PFSK-1 (cell line): ENCODE measurements at regions not wholly inside any gene's neighbourhood (a gene's known extent, or its start where the extent isn't known, plus 50 kb on each side); places are given as distances from the start of the nearest gene placed in this dataset.
A peak's percentile ranks its signal among the peaks of the same experiment; 100 is the strongest.

Source experiments
- FOXP2 ChIP-seq: optimal IDR thresholded peaks from 2 replicates; pipeline ENCODE3; 2011; ENCODE audit warnings: borderline replicate concordance, control low read depth, inconsistent platforms; ENCODE audit not compliant: insufficient read depth; ENCODE audit errors: extremely low read length, extremely low read depth
- POLR2AphosphoS5 ChIP-seq: IDR thresholded peaks from 2 replicates; pipeline ENCODE4 v1.6.1; 2012; ENCODE audit warnings: low read depth, mild to moderate bottlenecking, control low read depth, low read length, moderate library complexity
- REST ChIP-seq, 2 experiments: IDR thresholded peaks; 2 replicates each; pipeline versions ENCODE4 v1.6.1 to v1.8.0; 2011 to 2012; ENCODE audit warnings: low read depth in 2 of 2, low read length in 2 of 2, control low read depth in 1 of 2, inconsistent platforms in 1 of 2, mild to moderate bottlenecking in 1 of 2, moderate library complexity in 1 of 2; ENCODE audit not compliant: insufficient read depth in 1 of 2
- SIN3A ChIP-seq: IDR thresholded peaks from 2 replicates; pipeline ENCODE4 v1.6.1; 2012; ENCODE audit warnings: mild to moderate bottlenecking, low read length, moderate library complexity, borderline replicate concordance; ENCODE audit not compliant: insufficient read depth
- TAF1 ChIP-seq: IDR thresholded peaks from 2 replicates; pipeline ENCODE4 v1.6.1; 2012; ENCODE audit warnings: low read length, control low read depth, borderline replicate concordance; ENCODE audit not compliant: insufficient read depth

GRCh38 chr1:98130408-98130807 is 209.6 kb upstream of the DPYD start:
- TF ChIP-seq SIN3A, result no peak
- TF ChIP-seq POLR2AphosphoS5, result no peak
- TF ChIP-seq REST (IDR thresholded peaks at IDR 0.05; ENCODE audit: insufficient read depth in 1 of 2, low read depth in 2 of 2, low read length in 2 of 2), result no peak
- no peak for TF ChIP-seq FOXP2
- TF ChIP-seq TAF1, result no peak

GRCh38 chr1:98129491-98129890 is 208.7 kb upstream of the DPYD start:
- no peak for TF ChIP-seq POLR2AphosphoS5
- no peak for TF ChIP-seq SIN3A
- TF ChIP-seq FOXP2, result no peak
- TF ChIP-seq REST (IDR thresholded peaks at IDR 0.05; ENCODE audit: insufficient read depth in 1 of 2, low read depth in 2 of 2, low read length in 2 of 2), result no peak
- TF ChIP-seq TAF1, result no peak

- no peak for TF ChIP-seq TAF1
- no peak for TF ChIP-seq POLR2AphosphoS5
- TF ChIP-seq SIN3A, result no peak
- TF ChIP-seq FOXP2, result no peak
- TF ChIP-seq REST (IDR thresholded peaks at IDR 0.05; ENCODE audit: insufficient read depth in 1 of 2, low read depth in 2 of 2, low read length in 2 of 2), result no peak
Measured at GRCh38 chr1:98126740-98127139, 205.9 kb upstream of the DPYD start.

- no peak for TF ChIP-seq SIN3A
- TF ChIP-seq REST (IDR thresholded peaks at IDR 0.05; ENCODE audit: insufficient read depth in 1 of 2, low read depth in 2 of 2, low read length in 2 of 2), result no peak
- TF ChIP-seq TAF1, result no peak
- no peak for TF ChIP-seq POLR2AphosphoS5
Measured at GRCh38 chr1:98121646-98122045, 200.8 kb upstream of the DPYD start.

- TF ChIP-seq SIN3A (peak; percentile 45; the same call in 1 of the 2 replicates), REST (IDR thresholded peaks at IDR 0.05; ENCODE audit: insufficient read depth in 1 of 2, low read depth in 2 of 2, low read length in 2 of 2) (peak; percentile 88 to 100), POLR2AphosphoS5 (no peak), TAF1 (no peak)
Measured at GRCh38 chr1:98119796-98120195, 199.0 kb upstream of the DPYD start.
